Adrenal gland (tissue), 5 donors: ENCODE measurements at regions not wholly inside any gene's neighbourhood (a gene's known extent, or its start where the extent isn't known, plus 50 kb on each side); places are given as distances from the start of the nearest gene placed in this dataset.

Experiments used
- CTCF ChIP-seq, 6 experiments: fragments of 450-650 bp in 4 of 6; fragments of 200-600 bp in 2 of 6; sonication (generic) in 1 of 6; IDR thresholded peaks; 1 replicate in 5 of 6; 2 replicates in 1 of 6; pipeline versions ENCODE4 v1.5.1 to v1.8.0; 2016 to 2021; ENCODE audit warnings: antibody characterized with exemption in 6 of 6, mild to moderate bottlenecking in 2 of 6, moderate library complexity in 1 of 6
- POLR2A ChIP-seq, 2 donors: fragments of 450-650 bp; IDR thresholded peaks; one replicate each; pipeline ENCODE4 v1.6.1; 2017; ENCODE audit warnings: antibody characterized with exemption in 2 of 2, mild to moderate bottlenecking in 2 of 2, moderate library complexity in 1 of 2
- donor health status: DM: no; HTN: no; CAD: no.

- no peak for TF ChIP-seq CTCF (IDR thresholded peaks at IDR 0.05)
- no peak for TF ChIP-seq POLR2A (IDR thresholded peaks at IDR 0.05)
These were observed 89.1 kb upstream of the ZNF827 start for GRCh38 chr4:146027761-146028160.
